ENCODE measurements at regions not wholly inside any gene's neighbourhood (a gene's known extent, or its start where the extent isn't known, plus 50 kb on each side); places are given as distances from the start of the nearest gene placed in this dataset.

- no peak for TF ChIP-seq CTCF (conservative IDR thresholded peaks at IDR 0.05; ENCODE audit: low read length)
- TF ChIP-seq EZH2phosphoT487 (IDR thresholded peaks at IDR 0.05; ENCODE audit: borderline replicate concordance), result no peak
Measured at GRCh38 chr1:95716097-95716496, 482.1 kb downstream of the RWDD3 start.
